ENCODE measurements at regions not wholly inside any gene's neighbourhood (a gene's known extent, or its start where the extent isn't known, plus 50 kb on each side); places are given as distances from the start of the nearest gene placed in this dataset.

GRCh38 chr3:81955878-81956277 is 194.4 kb upstream of the GBE1 start:
- TF ChIP-seq SIN3A (IDR thresholded peaks at IDR 0.05; ENCODE audit: borderline replicate concordance, insufficient read depth, low read length), result no peak
- no peak for TF ChIP-seq TAF1 (IDR thresholded peaks at IDR 0.05; ENCODE audit: borderline replicate concordance, insufficient read depth, low read length)
- no peak for TF ChIP-seq FOXP2 (optimal IDR thresholded peaks at IDR 0.05; ENCODE audit: borderline replicate concordance, extremely low read depth, extremely low read length, insufficient read depth)

DNA sequence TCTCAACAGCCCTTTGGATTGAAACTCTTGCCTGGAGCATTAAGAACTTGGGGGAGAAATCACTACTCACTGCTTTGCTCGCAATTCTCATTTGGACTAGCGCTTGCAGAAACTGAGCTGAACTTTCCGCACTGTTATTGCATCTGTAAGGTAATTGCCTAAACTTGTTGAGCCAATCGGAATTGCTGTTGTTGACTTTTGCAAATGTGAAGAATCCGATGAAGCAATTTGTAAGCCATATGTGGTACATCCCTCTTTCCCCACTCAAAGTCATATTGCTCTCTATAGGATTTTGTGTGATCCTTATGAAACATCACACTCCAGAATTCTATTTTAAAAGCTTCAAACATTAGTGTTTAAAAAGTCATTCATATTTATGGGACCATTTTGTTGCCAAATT is 191.7 kb upstream of the GBE1 start:
- TF ChIP-seq POLR2AphosphoS5 (IDR thresholded peaks at IDR 0.05; ENCODE audit: low read depth, low read length) (no peak), SIN3A (IDR thresholded peaks at IDR 0.05; ENCODE audit: borderline replicate concordance, insufficient read depth, low read length) (no peak), REST (IDR thresholded peaks at IDR 0.05; ENCODE audit: insufficient read depth in 1 of 2, low read depth in 2 of 2, low read length in 2 of 2) (no peak), FOXP2 (optimal IDR thresholded peaks at IDR 0.05; ENCODE audit: borderline replicate concordance, extremely low read depth, extremely low read length, insufficient read depth) (no peak), TAF1 (IDR thresholded peaks at IDR 0.05; ENCODE audit: borderline replicate concordance, insufficient read depth, low read length) (no peak)

- TF ChIP-seq SIN3A (IDR thresholded peaks at IDR 0.05; ENCODE audit: borderline replicate concordance, insufficient read depth, low read length) (no peak), REST (IDR thresholded peaks at IDR 0.05; ENCODE audit: insufficient read depth in 1 of 2, low read depth in 2 of 2, low read length in 2 of 2) (no peak), FOXP2 (optimal IDR thresholded peaks at IDR 0.05; ENCODE audit: borderline replicate concordance, extremely low read depth, extremely low read length, insufficient read depth) (no peak), POLR2AphosphoS5 (IDR thresholded peaks at IDR 0.05; ENCODE audit: low read depth, low read length) (no peak), TAF1 (IDR thresholded peaks at IDR 0.05; ENCODE audit: borderline replicate concordance, insufficient read depth, low read length) (no peak)
Observed at GRCh38 chr3:81952141-81952540, 190.7 kb upstream of the GBE1 start.

- TF ChIP-seq SIN3A (IDR thresholded peaks at IDR 0.05; ENCODE audit: borderline replicate concordance, insufficient read depth, low read length) (no peak), REST (IDR thresholded peaks at IDR 0.05; ENCODE audit: insufficient read depth in 1 of 2, low read depth in 2 of 2, low read length in 2 of 2) (no peak), POLR2AphosphoS5 (IDR thresholded peaks at IDR 0.05; ENCODE audit: low read depth, low read length) (no peak), TAF1 (IDR thresholded peaks at IDR 0.05; ENCODE audit: borderline replicate concordance, insufficient read depth, low read length) (no peak), FOXP2 (optimal IDR thresholded peaks at IDR 0.05; ENCODE audit: borderline replicate concordance, extremely low read depth, extremely low read length, insufficient read depth) (no peak)
Observed at GRCh38 chr3:81951636-81952035, 190.2 kb upstream of the GBE1 start.

DNA sequence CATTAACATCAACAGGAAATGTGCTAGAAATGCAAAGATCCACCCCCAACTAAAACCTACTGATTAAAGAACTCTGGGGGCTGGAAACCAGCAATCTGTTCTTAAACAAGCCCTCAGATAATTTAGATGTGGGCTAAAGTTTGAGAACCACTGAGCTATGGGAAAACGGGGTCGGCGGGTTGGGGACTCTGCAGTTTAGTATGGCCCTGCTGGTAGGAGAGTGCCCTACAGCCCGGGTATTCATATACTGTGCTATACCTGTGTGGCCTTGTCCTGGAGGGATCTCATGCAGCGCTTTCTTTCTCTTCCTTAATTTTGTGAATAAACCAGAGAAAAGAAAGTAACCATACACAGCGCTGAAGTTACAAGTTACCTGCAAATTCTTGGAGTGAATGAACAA is 189.7 kb upstream of the GBE1 start:
- TF ChIP-seq POLR2AphosphoS5 (IDR thresholded peaks at IDR 0.05; ENCODE audit: low read depth, low read length), result no peak
- no peak for TF ChIP-seq FOXP2 (optimal IDR thresholded peaks at IDR 0.05; ENCODE audit: borderline replicate concordance, extremely low read depth, extremely low read length, insufficient read depth)
- no peak for TF ChIP-seq TAF1 (IDR thresholded peaks at IDR 0.05; ENCODE audit: borderline replicate concordance, insufficient read depth, low read length)
- TF ChIP-seq REST (IDR thresholded peaks at IDR 0.05; ENCODE audit: insufficient read depth in 1 of 2, low read depth in 2 of 2, low read length in 2 of 2), result no peak
- no peak for TF ChIP-seq SIN3A (IDR thresholded peaks at IDR 0.05; ENCODE audit: borderline replicate concordance, insufficient read depth, low read length)
